ENCODE measurements at regions not wholly inside any gene's neighbourhood (a gene's known extent, or its start where the extent isn't known, plus 50 kb on each side); places are given as distances from the start of the nearest gene placed in this dataset.
"Not testable (repeated sequence)": the region's sequence is repeated elsewhere in the genome, so short reads cannot be mapped to it uniquely, and the experiment has no call there.

- no peak for DNase-seq
Observed at GRCh38 chrX:109155161-109155560, 326.7 kb downstream of the GUCY2F start.

DNA sequence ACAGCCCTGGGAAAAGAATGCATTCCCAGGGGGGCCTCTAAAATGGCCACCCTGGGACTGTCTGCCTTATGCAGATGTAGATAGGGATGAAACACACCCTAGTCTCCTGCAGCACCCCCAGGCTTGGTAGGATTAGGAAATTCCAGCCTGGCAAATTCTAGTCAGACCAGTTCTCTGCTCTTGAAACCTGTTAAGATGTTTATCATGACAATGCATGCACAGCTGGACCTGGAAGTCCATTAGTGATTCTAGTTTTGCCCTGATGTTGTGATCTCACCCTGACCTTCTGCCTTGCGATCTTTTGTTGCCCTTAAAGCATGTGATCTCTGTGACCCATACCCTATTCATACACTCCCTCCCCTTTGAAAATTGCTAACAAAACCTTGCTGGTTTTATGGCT lies 337.7 kb downstream of the GUCY2F start:
- not testable (repeated sequence) for DNase-seq

GRCh38 chrX:109140463-109140862 lies 341.4 kb downstream of the GUCY2F start:
- no peak for DNase-seq

DNA sequence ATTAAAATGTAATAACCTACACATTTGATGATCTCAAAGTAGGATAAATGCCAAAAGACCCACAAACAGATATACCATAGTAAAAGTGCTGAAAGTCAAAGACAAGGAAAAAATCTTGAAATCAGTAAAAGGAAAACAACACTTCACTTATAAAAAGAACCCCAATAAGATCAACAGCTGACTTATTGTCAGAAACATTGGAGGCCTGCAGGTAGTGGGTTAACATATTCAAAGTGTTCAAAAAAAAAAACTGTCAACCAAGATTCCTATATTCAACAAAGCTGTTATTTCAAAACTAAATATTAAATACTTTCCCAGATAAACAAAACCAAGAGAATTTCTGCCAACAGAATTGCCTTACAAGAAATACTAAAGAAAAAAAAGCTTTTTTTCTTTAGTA lies 347.1 kb downstream of the GUCY2F start:
- DNase-seq = no peak

DNA sequence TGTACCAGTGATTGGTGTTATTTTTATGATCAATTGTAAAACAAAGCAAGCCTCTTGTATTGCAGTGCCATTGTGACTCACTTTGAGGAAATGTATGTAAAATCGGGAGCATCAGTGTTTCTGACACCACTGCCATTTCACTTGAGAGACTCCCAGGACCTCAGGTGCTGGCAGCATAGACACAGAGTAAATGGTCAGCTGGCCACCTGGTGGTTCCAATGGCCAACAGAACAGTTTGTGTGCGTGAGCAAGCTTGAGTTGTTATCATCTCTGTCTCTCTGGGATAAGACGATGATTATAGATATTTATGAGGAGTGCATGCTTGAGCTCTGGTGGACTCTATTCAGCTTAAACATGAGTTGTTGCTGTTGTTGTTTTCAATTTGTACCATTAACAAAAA lies 356.6 kb downstream of the GUCY2F start:
- no peak for DNase-seq

- DNase-seq = no peak
Observed at GRCh38 chrX:109089359-109089758, 353.0 kb upstream of the IRS4 start.

- no peak for DNase-seq
Observed at GRCh38 chrX:109077788-109078187, 341.4 kb upstream of the IRS4 start.

DNA sequence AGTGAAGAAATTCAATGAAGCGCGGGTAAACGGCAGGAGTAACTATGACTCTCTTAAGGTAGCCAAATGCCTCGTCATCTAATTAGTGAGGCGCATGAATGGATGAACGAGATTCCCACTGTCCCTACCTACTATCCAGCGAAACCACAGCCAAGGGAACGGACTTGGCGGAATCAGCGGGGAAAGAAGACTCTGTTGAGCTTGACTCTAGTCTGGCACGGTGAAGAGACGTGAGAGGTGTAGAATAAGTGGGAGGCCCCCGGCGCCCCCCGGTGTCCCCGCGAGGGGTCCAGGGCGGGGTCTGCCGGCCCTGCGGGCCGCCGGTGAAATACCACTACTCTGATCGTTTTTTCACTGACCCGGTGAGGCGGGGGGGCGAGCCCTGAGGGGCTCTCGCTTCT lies 317.8 kb upstream of the IRS4 start:
- not testable (repeated sequence) for DNase-seq

- DNase-seq = no peak
Observed at GRCh38 chrX:109049903-109050302, 313.5 kb upstream of the IRS4 start.

DNA sequence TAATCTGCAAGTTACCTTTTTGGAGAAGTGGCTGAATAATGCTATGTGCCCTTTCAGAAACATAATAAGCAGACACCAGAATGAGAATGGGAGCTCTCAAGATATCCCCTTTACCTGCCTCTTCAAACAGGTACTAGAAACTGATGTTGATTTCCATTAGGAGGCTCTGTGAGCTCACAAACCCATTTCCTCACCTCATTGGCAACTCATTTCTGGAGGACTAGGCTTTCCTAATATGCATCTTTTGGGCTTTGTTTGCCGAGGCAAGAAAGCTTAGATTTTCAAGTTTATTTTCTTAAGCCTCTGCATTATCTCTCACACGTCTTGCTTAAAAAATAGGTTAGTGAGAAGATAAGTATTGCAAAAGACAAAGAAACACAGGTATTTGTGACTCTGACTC lies 313.1 kb upstream of the IRS4 start:
- DNase-seq = no peak

GRCh38 chrX:109040057-109040456 lies 303.7 kb upstream of the IRS4 start:
- no peak for DNase-seq

- no peak for DNase-seq
Observed at GRCh38 chrX:109036624-109037023, 300.3 kb upstream of the IRS4 start.

DNA sequence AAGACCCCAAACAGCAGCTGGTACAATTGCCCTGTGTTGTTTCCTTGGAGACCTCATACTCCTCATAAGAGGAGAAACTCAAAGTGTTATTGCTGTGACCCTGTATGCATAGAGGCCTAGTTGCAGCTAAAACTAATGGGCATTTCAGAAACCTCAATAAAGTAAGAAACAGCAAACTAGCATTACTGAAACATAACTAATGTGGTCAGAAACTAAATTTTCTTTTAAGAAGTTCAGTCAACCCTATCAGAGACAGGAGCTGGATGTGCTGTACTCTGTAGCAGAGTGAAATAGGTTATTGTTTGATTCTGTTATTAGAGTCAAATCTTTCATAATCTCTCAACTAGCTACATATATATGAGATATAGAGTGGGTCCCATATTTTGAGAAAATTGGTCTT lies 257.5 kb upstream of the IRS4 start:
- no peak for DNase-seq

DNA sequence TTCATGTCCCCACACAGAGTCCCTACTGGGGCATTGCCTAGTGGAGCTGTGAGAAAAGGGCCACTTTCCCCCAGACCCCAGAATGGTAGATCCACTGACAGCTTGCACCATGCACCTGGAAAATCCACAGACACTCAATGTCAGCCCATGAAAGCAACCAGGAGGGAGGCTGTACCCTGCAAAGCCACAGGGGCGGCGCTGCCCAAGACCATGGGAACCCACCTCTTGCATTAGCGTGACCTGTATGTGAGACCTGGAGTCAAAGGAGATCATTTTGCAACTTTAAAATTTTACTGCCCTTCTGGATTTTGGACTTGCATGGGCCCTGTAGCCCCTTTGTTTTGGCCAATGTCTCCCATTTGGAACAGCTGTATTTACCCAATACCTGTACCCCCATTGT lies 236.5 kb upstream of the IRS4 start:
- DNase-seq = not testable (repeated sequence)

DNA sequence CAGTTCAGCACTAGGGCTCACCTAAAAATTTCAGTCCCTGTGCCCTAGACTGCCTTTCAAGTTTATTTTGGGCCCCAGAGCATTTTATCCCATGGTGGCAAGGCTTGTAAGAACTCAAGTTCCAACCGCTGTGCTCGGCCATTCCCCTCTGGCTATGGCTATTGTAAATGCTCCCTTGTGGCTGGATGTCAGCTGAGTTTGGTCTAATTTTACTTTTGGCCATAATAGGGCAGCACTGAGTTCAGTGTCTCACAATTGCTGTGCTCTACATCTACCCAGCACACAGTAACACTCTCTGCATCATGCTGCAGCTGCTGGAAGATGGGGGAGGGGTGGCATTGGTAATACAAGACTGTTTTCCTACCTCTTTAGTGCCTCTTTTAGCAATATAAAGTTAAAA lies 210.8 kb upstream of the IRS4 start:
- no peak for DNase-seq

- no peak for DNase-seq
Observed at GRCh38 chrX:108946531-108946930, 210.2 kb upstream of the IRS4 start.

DNA sequence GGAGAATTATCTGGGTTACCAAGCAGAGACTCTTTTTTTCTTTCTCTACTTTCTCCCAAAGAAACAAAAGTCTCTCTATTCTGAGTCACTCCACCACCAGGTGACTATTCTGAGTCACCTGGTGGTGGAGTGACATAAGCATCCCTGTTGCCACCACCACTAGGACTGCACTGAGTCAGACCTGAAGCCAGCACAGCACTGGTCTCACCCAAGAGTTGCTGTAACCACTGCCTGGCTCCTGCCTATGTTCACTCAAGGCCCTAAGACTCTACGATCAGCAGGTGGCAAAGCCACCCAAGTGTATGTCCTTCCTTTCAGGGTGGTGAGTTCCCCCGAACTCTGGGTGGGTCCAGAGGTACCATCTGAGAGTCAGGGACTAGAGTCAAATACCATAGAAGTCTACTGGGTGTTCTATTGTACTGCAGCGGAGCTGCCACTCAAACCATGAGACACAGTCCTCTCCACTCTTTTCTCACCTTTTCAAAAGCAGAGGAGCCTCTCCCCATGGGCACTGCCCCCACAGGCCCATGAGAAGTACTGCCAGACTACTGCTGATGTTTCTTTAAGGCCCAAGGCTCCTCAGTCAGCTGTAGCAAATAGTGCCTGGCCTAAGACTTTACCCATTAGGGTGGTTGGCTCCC lies 209.6 kb upstream of the IRS4 start:
- DNase-seq = no peak

DNA sequence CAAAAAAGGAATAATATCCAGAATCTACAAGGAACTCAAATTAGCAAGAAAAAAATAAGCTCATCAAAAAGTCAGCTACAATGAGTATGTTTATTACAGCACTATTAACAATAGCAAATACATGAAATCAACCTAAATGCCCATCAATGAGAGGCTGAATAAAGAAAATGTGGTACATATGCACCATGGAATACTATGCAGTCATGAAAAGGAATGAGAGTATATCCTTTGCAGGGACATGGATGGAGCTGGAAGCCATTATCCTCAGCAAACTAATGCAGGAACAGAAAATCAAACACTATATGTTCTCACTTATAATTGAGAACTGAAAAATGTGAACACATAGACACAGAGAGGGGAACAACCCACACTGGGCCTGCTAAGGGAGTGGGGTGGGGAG lies 178.4 kb upstream of the IRS4 start:
- no peak for DNase-seq

DNA sequence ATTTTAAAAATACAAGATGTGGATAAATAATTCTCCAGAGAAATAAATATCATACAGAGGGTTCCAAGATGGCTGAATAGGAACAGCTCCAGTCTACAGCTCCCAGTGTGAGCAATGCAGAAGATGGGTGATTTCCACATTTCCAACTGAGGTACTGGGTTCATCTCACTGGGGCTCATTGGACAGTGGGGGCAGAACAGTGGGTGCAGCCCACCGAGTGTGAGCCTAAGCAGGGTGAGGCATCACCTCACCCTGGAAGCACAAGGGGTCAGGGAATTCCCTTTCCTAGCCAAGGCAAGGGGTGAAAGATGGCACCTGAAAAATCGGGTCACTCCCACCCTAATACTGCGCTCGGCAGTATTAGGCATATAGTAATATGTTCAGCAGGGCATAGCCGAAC lies 167.5 kb upstream of the IRS4 start:
- not testable (repeated sequence) for DNase-seq

DNA sequence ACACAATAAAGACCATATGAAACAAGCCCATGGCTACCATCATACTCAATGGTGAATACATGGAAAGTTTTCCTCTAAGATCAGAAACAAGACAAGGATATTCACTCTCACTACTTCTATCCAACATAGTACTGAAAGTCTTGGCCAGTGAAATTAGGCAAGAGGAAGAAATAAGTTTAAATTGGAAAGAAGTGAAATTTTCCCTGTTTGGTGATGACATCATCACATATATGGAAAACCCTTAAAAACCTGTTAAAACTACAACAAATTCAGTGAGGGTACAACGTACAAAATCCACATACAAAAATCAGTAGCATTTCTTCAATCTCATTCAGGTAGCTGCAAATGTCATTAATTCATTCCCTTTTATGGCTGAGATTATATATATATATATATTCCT lies 164.0 kb upstream of the IRS4 start:
- DNase-seq = no peak

- DNase-seq = not testable (repeated sequence)
Observed at GRCh38 chrX:108896349-108896748, 160.0 kb upstream of the IRS4 start.

GRCh38 chrX:108892501-108892900 lies 156.1 kb upstream of the IRS4 start:
- DNase-seq = no peak

DNA sequence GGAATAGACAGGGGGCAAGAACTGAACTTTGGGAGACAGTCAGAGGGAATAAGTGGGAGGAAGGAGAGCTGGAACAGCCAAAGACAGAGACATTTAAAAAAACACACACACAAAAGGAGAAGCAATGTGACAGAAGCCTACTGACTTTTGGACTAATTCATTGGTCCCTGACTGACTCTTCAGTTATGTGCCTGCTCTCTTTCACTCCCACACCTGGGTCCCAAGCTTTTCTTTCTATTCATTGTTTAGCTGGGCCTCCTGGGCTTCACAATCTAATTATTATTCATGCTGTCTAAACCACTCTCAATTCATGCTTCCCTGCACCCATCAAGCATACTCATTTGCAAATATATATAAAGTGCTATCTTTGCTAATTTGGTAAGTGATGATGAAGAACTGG lies 139.2 kb upstream of the IRS4 start:
- no peak for DNase-seq

DNA sequence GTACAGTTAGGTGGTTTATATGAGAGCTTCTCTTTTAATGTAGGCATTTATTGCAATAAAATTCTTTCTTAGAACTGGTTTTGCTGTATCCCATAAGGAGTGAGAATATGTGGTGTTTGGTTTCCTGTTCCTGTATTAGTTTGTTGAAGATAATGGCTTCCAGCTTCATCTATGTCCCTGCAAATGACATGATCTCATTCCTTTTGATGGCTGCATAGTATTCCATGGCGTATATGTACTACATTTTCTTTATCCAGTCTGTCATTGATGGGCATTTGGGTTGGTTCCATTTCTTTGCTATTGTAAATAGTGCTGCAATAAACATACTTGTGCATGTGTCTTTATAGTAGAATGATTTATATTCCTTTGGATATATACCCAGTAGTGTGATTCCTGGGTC lies 106.7 kb upstream of the IRS4 start:
- not testable (repeated sequence) for DNase-seq

GRCh38 chrX:108833993-108834392 lies 97.6 kb upstream of the IRS4 start:
- no peak for DNase-seq

DNA sequence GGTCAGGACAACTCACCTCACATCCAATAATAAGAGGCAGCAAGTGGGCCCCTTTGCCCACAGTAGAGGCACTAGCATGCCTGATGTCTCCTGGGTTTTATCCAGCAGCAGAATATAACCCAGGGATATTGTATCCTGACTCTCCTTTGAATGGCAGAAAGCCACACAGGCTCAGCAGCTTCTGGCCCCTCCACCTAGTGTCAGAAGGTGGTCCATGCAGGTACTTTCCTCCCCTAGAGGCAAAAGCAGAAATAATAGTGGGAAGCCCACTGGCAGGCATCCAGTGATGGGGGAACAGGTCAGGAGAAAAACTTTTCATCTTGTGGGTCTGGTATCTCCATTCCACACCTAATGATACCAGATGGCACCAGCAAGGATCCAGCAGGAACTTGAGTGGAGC lies 75.5 kb upstream of the IRS4 start:
- DNase-seq = no peak
